GM12878 (cell line): ENCODE measurements at regions not wholly inside any gene's neighbourhood (a gene's known extent, or its start where the extent isn't known, plus 50 kb on each side); places are given as distances from the start of the nearest gene placed in this dataset.

ENCODE experiments used
- CHD2 ChIP-seq: IDR thresholded peaks from 2 replicates; pipeline ENCODE4 v1.6.1; 2011; ENCODE audit warnings: low read depth, low read length, improper control_type of control experiment, borderline replicate concordance
- TAF1 ChIP-seq: IDR thresholded peaks from 2 replicates; pipeline ENCODE4 v1.6.1; 2011; ENCODE audit warnings: mild to moderate bottlenecking, low read depth, low read length, borderline replicate concordance
- TCF7 ChIP-seq: IDR thresholded peaks from 2 replicates; pipeline ENCODE4 v1.6.1; 2014; ENCODE audit warnings: antibody characterized with exemption, borderline replicate concordance
- TF ChIP-seq, protein P1 (sequence below): IDR thresholded peaks from 2 replicates; pipeline ENCODE4 v1.6.1; 2012; ENCODE audit warnings: mild to moderate bottlenecking, low read depth, low read length
- TF ChIP-seq, protein P2 (sequence below): fragments of 450-650 bp; IDR thresholded peaks from 2 replicates; pipeline ENCODE4 v1.6.1; 2018; ENCODE audit warnings: borderline replicate concordance, mild to moderate bottlenecking; ENCODE audit not compliant: partially characterized antibody

DNA sequence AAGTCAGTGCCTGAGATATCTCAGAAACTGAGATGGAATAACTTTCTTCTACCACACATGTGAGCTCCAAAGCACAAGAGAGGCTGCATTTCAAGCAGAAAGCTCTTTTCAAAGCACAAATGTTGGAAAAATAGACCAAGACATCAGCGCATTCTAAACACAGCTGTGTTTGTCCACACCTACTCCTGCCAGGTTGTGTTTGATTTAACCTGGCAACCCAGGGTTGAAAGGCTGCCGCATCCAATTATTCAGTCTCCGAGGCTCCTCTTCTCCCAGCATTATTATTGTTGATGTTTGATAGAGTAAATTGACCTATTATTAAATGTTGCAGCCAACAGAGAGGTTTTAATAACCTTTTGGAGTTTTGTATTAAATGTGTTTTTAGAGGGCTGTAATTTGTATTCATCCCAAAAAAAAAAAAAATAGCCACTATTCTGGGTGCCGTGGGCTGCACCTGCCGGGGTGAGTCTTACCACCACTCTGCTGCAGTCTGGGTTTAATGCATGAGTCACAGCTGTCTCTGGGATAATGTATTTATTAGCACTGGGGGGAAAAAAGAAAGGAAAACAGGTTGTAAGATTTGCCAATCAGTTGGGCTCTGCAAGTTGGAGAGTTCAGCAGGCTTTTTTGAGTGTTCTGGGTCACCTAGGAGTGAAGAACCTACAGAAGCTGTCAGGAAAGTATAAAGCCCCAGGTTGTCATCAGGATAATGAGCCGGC is 105.2 kb upstream of the NOCT start (continued):
- TF ChIP-seq, protein P1, sequence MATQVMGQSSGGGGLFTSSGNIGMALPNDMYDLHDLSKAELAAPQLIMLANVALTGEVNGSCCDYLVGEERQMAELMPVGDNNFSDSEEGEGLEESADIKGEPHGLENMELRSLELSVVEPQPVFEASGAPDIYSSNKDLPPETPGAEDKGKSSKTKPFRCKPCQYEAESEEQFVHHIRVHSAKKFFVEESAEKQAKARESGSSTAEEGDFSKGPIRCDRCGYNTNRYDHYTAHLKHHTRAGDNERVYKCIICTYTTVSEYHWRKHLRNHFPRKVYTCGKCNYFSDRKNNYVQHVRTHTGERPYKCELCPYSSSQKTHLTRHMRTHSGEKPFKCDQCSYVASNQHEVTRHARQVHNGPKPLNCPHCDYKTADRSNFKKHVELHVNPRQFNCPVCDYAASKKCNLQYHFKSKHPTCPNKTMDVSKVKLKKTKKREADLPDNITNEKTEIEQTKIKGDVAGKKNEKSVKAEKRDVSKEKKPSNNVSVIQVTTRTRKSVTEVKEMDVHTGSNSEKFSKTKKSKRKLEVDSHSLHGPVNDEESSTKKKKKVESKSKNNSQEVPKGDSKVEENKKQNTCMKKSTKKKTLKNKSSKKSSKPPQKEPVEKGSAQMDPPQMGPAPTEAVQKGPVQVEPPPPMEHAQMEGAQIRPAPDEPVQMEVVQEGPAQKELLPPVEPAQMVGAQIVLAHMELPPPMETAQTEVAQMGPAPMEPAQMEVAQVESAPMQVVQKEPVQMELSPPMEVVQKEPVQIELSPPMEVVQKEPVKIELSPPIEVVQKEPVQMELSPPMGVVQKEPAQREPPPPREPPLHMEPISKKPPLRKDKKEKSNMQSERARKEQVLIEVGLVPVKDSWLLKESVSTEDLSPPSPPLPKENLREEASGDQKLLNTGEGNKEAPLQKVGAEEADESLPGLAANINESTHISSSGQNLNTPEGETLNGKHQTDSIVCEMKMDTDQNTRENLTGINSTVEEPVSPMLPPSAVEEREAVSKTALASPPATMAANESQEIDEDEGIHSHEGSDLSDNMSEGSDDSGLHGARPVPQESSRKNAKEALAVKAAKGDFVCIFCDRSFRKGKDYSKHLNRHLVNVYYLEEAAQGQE, result no peak
- TF ChIP-seq TCF7, result no peak
- no peak for TF ChIP-seq TAF1
- TF ChIP-seq, protein P2, sequence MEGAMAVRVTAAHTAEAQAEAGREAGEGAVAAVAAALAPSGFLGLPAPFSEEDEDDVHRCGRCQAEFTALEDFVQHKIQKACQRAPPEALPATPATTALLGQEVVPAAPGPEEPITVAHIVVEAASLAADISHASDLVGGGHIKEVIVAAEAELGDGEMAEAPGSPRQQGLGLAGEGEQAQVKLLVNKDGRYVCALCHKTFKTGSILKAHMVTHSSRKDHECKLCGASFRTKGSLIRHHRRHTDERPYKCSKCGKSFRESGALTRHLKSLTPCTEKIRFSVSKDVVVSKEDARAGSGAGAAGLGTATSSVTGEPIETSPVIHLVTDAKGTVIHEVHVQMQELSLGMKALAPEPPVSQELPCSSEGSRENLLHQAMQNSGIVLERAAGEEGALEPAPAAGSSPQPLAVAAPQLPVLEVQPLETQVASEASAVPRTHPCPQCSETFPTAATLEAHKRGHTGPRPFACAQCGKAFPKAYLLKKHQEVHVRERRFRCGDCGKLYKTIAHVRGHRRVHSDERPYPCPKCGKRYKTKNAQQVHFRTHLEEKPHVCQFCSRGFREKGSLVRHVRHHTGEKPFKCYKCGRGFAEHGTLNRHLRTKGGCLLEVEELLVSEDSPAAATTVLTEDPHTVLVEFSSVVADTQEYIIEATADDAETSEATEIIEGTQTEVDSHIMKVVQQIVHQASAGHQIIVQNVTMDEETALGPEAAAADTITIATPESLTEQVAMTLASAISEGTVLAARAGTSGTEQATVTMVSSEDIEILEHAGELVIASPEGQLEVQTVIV, result no peak
- no peak for TF ChIP-seq CHD2
- TF ChIP-seq, all 136 proteins: peak for 0
